HEK293T (cell line): ENCODE measurements at regions not wholly inside any gene's neighbourhood (a gene's known extent, or its start where the extent isn't known, plus 50 kb on each side); places are given as distances from the start of the nearest gene placed in this dataset.

Experiments used
- CTCF ChIA-PET: fragments of 350-600 bp; formaldehyde crosslinking; extraction: SDS; loops from one replicate; lab custom pipeline; 2021; ENCODE audit warnings: antibody characterized with exemption, inconsistent platforms; lab: Yijun Ruan, JAX
- POLR2A ChIA-PET: fragments of 350-600 bp; formaldehyde crosslinking; extraction: SDS; loops from one replicate; lab custom pipeline; 2020; ENCODE audit warnings: antibody characterized with exemption, inconsistent platforms; lab: Yijun Ruan, JAX
- DNase-seq: peaks from one replicate; pipeline ENCODE4 v3.0.0; 2012; ENCODE audit warnings: mixed read lengths; ENCODE audit errors: extremely low spot score
- ARNT ChIP-seq: fragments of 450-650 bp; IDR thresholded peaks from 2 replicates; pipeline ENCODE4 v1.6.1; 2017; ENCODE audit warnings: mild to moderate bottlenecking
- BHLHE40 ChIP-seq: fragments of 450-650 bp; IDR thresholded peaks from 2 replicates; pipeline ENCODE4 v1.6.1; 2016; ENCODE audit warnings: mild to moderate bottlenecking, moderate library complexity, borderline replicate concordance
- CTBP1 ChIP-seq: fragments of 450-650 bp; IDR thresholded peaks from 2 replicates; pipeline ENCODE4 v1.6.1; 2016; ENCODE audit warnings: borderline replicate concordance
- ELF4 ChIP-seq: fragments of 450-650 bp; IDR thresholded peaks from 2 replicates; pipeline ENCODE4 v1.6.1; 2017; ENCODE audit warnings: antibody characterized with exemption
- FOXA1 ChIP-seq: fragments of 450-650 bp; IDR thresholded peaks from 2 replicates; pipeline ENCODE4 v1.6.1; 2016; ENCODE audit warnings: mild to moderate bottlenecking
- FOXK2 ChIP-seq: fragments of 450-650 bp; IDR thresholded peaks from 2 replicates; pipeline ENCODE4 v1.6.1; 2016; ENCODE audit warnings: mild to moderate bottlenecking
- FOXM1 ChIP-seq: fragments of 450-650 bp; IDR thresholded peaks from 2 replicates; pipeline ENCODE4 v1.6.1; 2017; ENCODE audit warnings: mild to moderate bottlenecking, borderline replicate concordance
- HDGF ChIP-seq: fragments of 450-650 bp; IDR thresholded peaks from 2 replicates; pipeline ENCODE4 v1.6.1; 2017; ENCODE audit warnings: antibody characterized with exemption, borderline replicate concordance
- L3MBTL2 ChIP-seq: fragments of 450-650 bp; conservative IDR thresholded peaks from 2 replicates; pipeline ENCODE4 v1.6.1; 2016; ENCODE audit warnings: mild to moderate bottlenecking
- LEF1 ChIP-seq: fragments of 450-650 bp; IDR thresholded peaks from 2 replicates; pipeline ENCODE4 v1.6.1; 2017; ENCODE audit warnings: mild to moderate bottlenecking, borderline replicate concordance
- NFRKB ChIP-seq: fragments of 450-650 bp; IDR thresholded peaks from 2 replicates; pipeline ENCODE4 v1.6.1; 2016; ENCODE audit warnings: mild to moderate bottlenecking, moderate library complexity
- PKNOX1 ChIP-seq: fragments of 450-650 bp; IDR thresholded peaks from 2 replicates; pipeline ENCODE4 v1.6.1; 2016
- SP1 ChIP-seq: fragments of 450-650 bp; IDR thresholded peaks from 2 replicates; pipeline ENCODE4 v1.6.1; 2017
- SUZ12 ChIP-seq: fragments of 450-650 bp; IDR thresholded peaks from 2 replicates; pipeline ENCODE4 v1.6.1; 2016; ENCODE audit warnings: mild to moderate bottlenecking
- TARDBP ChIP-seq: fragments of 450-650 bp; IDR thresholded peaks from 2 replicates; pipeline ENCODE4 v1.6.1; 2016
- ZNF384 ChIP-seq: fragments of 450-650 bp; IDR thresholded peaks from 2 replicates; pipeline ENCODE4 v1.6.1; 2016

GRCh38 chr22:49230194-49230577 lies 597.5 kb downstream of the BRD1 start:
- ChIA-PET CTCF (no interaction called here), POLR2A (no interaction called here)
- DNase-seq = no peak
- TF ChIP-seq HDGF = no peak
- TF ChIP-seq SUZ12 = no peak
- no peak for TF ChIP-seq FOXK2
- no peak for TF ChIP-seq LEF1
- no peak for TF ChIP-seq L3MBTL2
- no peak for TF ChIP-seq ARNT
- no peak for TF ChIP-seq CTBP1
- TF ChIP-seq PKNOX1 = no peak
- TF ChIP-seq FOXA1 = no peak
- no peak for TF ChIP-seq ELF4
- TF ChIP-seq SP1 = no peak
- TF ChIP-seq ZNF384 = no peak
- TF ChIP-seq FOXM1 = no peak
- no peak for TF ChIP-seq BHLHE40

GRCh38 chr22:49229483-49230193 lies 598.0 kb downstream of the BRD1 start:
- no peak for DNase-seq
- CTCF ChIA-PET = no interaction called here
- TF ChIP-seq FOXK2 (no peak), LEF1 (no peak), ZNF384 (no peak), SUZ12 (no peak), ARNT (no peak), L3MBTL2 (no peak), FOXM1 (no peak), BHLHE40 (no peak), CTBP1 (no peak), SP1 (no peak), NFRKB (no peak), TARDBP (no peak), ELF4 (no peak), HDGF (no peak)
- POLR2A ChIA-PET = no interaction called here

- CTCF ChIA-PET = interaction anchor here (0.6 kb wide), 1 partner anchor 1664 kb away, joined by 3 read pairs; no protein-coding TSS in a partner anchor
- DNase-seq = no peak
- POLR2A ChIA-PET = no interaction called here
- TF ChIP-seq ZNF384 (no peak), CTBP1 (no peak), SUZ12 (no peak), PKNOX1 (no peak), FOXA1 (no peak), LEF1 (no peak), ARNT (no peak), L3MBTL2 (no peak), NFRKB (no peak)
Measured at GRCh38 chr22:49228431-49229037, 599.1 kb downstream of the BRD1 start.

- no peak for TF ChIP-seq BHLHE40
- no peak for TF ChIP-seq LEF1
- TF ChIP-seq NFRKB = no peak
- ChIA-PET POLR2A (no interaction called here), CTCF (no interaction called here)
- no peak for DNase-seq
Measured at GRCh38 chr22:49227670-49228069, 600.0 kb downstream of the BRD1 start.

- CTCF ChIA-PET = no interaction called here
- DNase-seq = no peak
- POLR2A ChIA-PET = no interaction called here
- TF ChIP-seq FOXK2 = no peak
- no peak for TF ChIP-seq BHLHE40
- no peak for TF ChIP-seq ZNF384
- TF ChIP-seq LEF1 = no peak
- TF ChIP-seq FOXM1 = no peak
Measured at GRCh38 chr22:49226096-49226495, 601.6 kb downstream of the BRD1 start.

GRCh38 chr22:49224243-49224642 lies 603.4 kb downstream of the BRD1 start:
- CTCF ChIA-PET = no interaction called here
- POLR2A ChIA-PET = no interaction called here

GRCh38 chr22:49218142-49218541 lies 609.5 kb downstream of the BRD1 start:
- ChIA-PET POLR2A (no interaction called here), CTCF (no interaction called here)
- no peak for DNase-seq
- no peak for TF ChIP-seq ELF4
- TF ChIP-seq SP1 = no peak
- TF ChIP-seq HDGF = no peak
- TF ChIP-seq L3MBTL2 = no peak
- no peak for TF ChIP-seq FOXK2
- no peak for TF ChIP-seq ARNT
- TF ChIP-seq LEF1 = no peak
- TF ChIP-seq CTBP1 = no peak
- no peak for TF ChIP-seq BHLHE40
- no peak for TF ChIP-seq TARDBP
- no peak for TF ChIP-seq SUZ12
- TF ChIP-seq NFRKB = no peak
- TF ChIP-seq ZNF384 = no peak

More at GRCh38 chr22:49224243-49224642, 603.4 kb downstream of the BRD1 start:
- DNase-seq = no peak
- TF ChIP-seq SUZ12 (no peak), ELF4 (no peak), BHLHE40 (no peak), CTBP1 (no peak), SP1 (no peak), FOXK2 (no peak), L3MBTL2 (no peak), ARNT (no peak), NFRKB (no peak)
